T-helper 1 cell treated with Interleukin-12 subunit alpha and Interleukin-12 subunit beta and Interleukin-4 antibody, amounts not matched to agents 30 μg/mL and 1 μg/mL, for 36 hours (primary cell): ENCODE measurements at regions not wholly inside any gene's neighbourhood (a gene's known extent, or its start where the extent isn't known, plus 50 kb on each side); places are given as distances from the start of the nearest gene placed in this dataset.

ENCODE experiments used
- H3K27ac Mint-ChIP-seq: one replicate; pipeline ENCODE4 v1.8.0; 2021; ENCODE audit warnings: mild to moderate bottlenecking, mixed read lengths
- H3K27me3 Mint-ChIP-seq: one replicate; pipeline ENCODE4 v1.8.0; 2021; ENCODE audit warnings: low read depth, mixed read lengths
- H3K36me3 Mint-ChIP-seq: one replicate; pipeline ENCODE4 v1.8.0; 2021; ENCODE audit warnings: low read depth, mixed read lengths
- H3K4me1 Mint-ChIP-seq: one replicate; pipeline ENCODE4 v1.8.0; 2021; ENCODE audit warnings: low read depth, mixed read lengths
- H3K4me3 Mint-ChIP-seq: one replicate; pipeline ENCODE4 v1.8.0; 2021; ENCODE audit warnings: mild to moderate bottlenecking, moderate library complexity, mixed read lengths
- H3K9me3 Mint-ChIP-seq: one replicate; pipeline ENCODE4 v1.8.0; 2021; ENCODE audit warnings: mixed read lengths

DNA sequence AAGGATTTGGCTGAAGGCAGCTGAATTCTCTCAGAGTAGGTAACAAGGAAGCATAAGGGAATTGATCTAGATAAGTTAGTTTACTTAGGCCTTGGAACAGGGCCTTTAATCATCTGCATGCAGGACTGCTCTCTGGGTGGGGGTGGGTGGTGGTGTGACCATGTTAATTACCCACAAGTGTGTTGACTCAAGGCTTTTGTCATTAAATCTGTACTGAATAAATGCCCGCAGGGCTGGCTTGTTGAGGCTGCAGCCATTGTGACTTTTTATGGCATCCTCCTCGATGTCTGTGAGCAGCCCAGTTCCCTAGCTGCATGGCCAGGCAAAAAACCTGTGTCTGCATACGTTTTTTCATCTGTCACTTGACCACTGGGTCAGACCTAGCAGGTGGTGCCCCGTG, 63.5 kb upstream of the ASCC3 start:
- Mint-ChIP-seq H3K4me1 (no peaks in the 10 kb centered on the region), H3K9me3 (peaks cover 3% of the 10 kb centered on the region), H3K36me3 (no peaks in the 10 kb centered on the region), H3K27me3 (no peaks in the 10 kb centered on the region), H3K27ac (no peak overlapping the region), H3K4me3 (no peak overlapping the region)

DNA sequence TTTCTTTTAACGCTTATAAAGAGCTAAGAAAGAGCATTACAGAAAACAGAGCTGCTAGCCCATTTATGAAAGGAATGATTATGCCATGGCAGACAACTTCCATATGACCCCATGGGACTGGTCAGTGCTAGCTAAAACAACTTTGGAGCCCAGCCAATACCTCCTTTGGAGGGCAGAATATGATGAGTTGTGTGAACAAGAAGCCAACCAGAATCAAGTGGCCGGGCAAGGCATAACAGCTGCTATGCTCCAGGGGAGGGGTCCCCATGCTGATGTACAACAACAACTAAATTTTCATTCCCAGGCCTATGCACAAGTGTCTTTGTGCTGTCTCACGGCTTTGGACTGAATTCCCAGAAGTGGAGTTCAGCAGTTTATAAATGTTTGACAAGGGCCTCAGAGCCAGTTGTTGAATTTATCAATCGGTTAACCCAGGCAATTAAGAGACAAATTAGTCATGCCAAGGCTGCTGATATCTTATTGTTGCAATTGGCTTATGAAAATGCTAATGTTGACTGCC, 65.0 kb upstream of the ASCC3 start:
- H3K27ac Mint-ChIP-seq = no peak overlapping the region
- no peaks in the 10 kb centered on the region for H3K4me1 Mint-ChIP-seq
- no peaks in the 10 kb centered on the region for H3K27me3 Mint-ChIP-seq
- H3K9me3 Mint-ChIP-seq = peaks cover 3% of the 10 kb centered on the region
- no peak overlapping the region for H3K4me3 Mint-ChIP-seq
- H3K36me3 Mint-ChIP-seq = no peaks in the 10 kb centered on the region

DNA sequence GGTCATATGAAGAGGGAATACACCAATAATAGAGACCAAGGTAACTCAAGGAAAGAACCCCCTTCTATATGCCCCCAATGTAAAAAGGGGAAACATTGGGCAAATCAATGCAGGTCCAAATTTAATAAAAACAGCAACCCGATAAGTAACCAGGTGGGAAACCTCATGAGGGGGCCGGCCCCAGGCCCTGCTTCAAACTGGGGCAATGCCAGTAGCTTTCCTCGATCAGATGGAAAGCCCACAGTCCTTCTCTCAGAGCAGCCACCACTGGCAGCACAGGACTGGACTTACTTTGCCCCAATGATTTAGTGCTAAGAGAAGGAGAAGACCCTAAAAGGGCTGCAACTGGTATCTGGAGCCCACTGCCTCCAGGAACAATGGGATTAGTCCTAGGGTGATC, 65.6 kb upstream of the ASCC3 start:
- Mint-ChIP-seq H3K27me3 (no peaks in the 10 kb centered on the region), H3K4me1 (no peaks in the 10 kb centered on the region), H3K9me3 (peaks cover 3% of the 10 kb centered on the region), H3K36me3 (no peaks in the 10 kb centered on the region), H3K27ac (no peak overlapping the region), H3K4me3 (no peak overlapping the region)

- H3K4me3 Mint-ChIP-seq = no peak overlapping the region
- no peaks in the 10 kb centered on the region for H3K36me3 Mint-ChIP-seq
- H3K27ac Mint-ChIP-seq = no peak overlapping the region
- H3K9me3 Mint-ChIP-seq = peaks cover 3% of the 10 kb centered on the region
- no peaks in the 10 kb centered on the region for H3K4me1 Mint-ChIP-seq
- H3K27me3 Mint-ChIP-seq = no peaks in the 10 kb centered on the region
These were observed 67.4 kb upstream of the ASCC3 start for GRCh38 chr6:100948381-100949133.

- H3K9me3 Mint-ChIP-seq = peaks cover 3% of the 10 kb centered on the region
- H3K4me3 Mint-ChIP-seq = no peak overlapping the region
- no peak overlapping the region for H3K27ac Mint-ChIP-seq
- H3K27me3 Mint-ChIP-seq = no peaks in the 10 kb centered on the region
- no peaks in the 10 kb centered on the region for H3K4me1 Mint-ChIP-seq
- H3K36me3 Mint-ChIP-seq = no peaks in the 10 kb centered on the region
These were observed 70.9 kb upstream of the ASCC3 start for GRCh38 chr6:100952006-100952405.

DNA sequence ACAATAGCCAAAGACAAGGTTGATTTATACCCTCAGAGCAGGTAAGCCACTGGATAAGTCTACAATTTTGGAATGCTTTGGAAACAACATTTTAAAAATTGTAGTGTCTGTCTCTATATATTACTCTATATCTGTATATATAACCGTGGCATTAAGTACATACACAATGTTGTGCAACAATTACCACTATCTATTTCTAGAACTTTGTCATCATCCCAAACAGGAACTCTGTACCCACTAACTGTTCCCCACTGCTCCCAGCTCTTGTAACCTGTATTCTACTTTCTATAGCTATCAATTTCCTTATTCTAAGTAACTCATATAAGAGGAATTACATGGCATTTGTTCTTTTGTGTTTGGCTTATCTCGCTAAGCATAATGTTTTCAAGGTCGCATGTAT, 78.2 kb upstream of the ASCC3 start:
- Mint-ChIP-seq H3K27me3 (no peaks in the 10 kb centered on the region), H3K4me3 (no peak overlapping the region), H3K4me1 (no peaks in the 10 kb centered on the region), H3K9me3 (no peaks in the 10 kb centered on the region), H3K36me3 (no peaks in the 10 kb centered on the region), H3K27ac (no peak overlapping the region)

- no peak overlapping the region for H3K27ac Mint-ChIP-seq
- H3K36me3 Mint-ChIP-seq = no peaks in the 10 kb centered on the region
- H3K4me3 Mint-ChIP-seq = no peak overlapping the region
- no peaks in the 10 kb centered on the region for H3K9me3 Mint-ChIP-seq
- no peaks in the 10 kb centered on the region for H3K4me1 Mint-ChIP-seq
- H3K27me3 Mint-ChIP-seq = no peaks in the 10 kb centered on the region
These were observed 81.3 kb upstream of the ASCC3 start for GRCh38 chr6:100962466-100962865.

- Mint-ChIP-seq H3K9me3 (peaks cover 9% of the 10 kb centered on the region), H3K27me3 (no peaks in the 10 kb centered on the region), H3K4me3 (no peak overlapping the region), H3K27ac (no peak overlapping the region), H3K4me1 (no peaks in the 10 kb centered on the region), H3K36me3 (no peaks in the 10 kb centered on the region)
These were observed 83.9 kb upstream of the ASCC3 start for GRCh38 chr6:100965067-100965466.

- no peak overlapping the region for H3K4me3 Mint-ChIP-seq
- peaks cover 11% of the 10 kb centered on the region for H3K9me3 Mint-ChIP-seq
- no peaks in the 10 kb centered on the region for H3K4me1 Mint-ChIP-seq
- H3K27me3 Mint-ChIP-seq = no peaks in the 10 kb centered on the region
- no peak overlapping the region for H3K27ac Mint-ChIP-seq
- H3K36me3 Mint-ChIP-seq = no peaks in the 10 kb centered on the region
These were observed 87.8 kb upstream of the ASCC3 start for GRCh38 chr6:100968949-100969348.

DNA sequence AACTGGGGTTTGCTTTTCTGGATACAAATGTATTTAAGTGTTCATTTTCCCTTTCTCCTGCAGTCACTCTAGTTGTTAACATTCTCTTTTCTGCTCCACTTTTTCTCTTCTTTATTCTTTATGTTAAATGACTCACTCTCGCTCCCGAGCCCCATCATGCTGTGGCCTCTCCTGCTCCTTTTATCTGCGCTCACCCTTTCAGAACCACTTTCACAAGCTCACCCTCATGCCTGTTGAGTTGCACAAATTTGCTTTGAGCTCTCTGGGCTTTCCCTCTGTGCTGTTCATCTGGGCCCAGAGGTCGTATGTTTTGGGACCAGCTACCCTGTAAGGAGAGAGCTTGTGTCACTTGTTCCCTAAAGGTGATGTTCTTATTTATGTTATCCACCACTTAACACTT, 98.1 kb upstream of the ASCC3 start:
- H3K9me3 Mint-ChIP-seq = no peaks in the 10 kb centered on the region

DNA sequence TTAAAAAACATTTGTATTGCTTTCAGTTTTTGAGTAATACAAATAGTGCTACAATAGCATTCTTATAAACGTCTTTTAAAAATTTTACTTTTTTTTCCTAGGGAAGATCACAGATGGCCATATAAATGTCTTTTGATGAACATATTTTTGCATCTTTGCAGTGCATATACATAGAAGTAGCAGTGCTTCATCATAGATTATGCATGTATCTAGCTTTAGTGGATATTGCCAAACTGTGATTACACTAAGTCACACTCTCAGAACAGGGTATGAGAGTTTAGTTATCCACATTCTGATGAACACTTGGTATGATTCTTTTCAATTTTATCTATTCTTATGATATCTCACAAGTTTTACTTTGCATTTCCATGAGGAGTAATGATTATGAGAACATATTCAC, 99.8 kb upstream of the ASCC3 start:
- no peaks in the 10 kb centered on the region for H3K4me1 Mint-ChIP-seq
- no peaks in the 10 kb centered on the region for H3K27me3 Mint-ChIP-seq
- H3K36me3 Mint-ChIP-seq = no peaks in the 10 kb centered on the region
- H3K4me3 Mint-ChIP-seq = no peak overlapping the region
- H3K9me3 Mint-ChIP-seq = no peaks in the 10 kb centered on the region
- H3K27ac Mint-ChIP-seq = no peak overlapping the region

More for the DNA sequence above, 98.1 kb upstream of the ASCC3 start:
- Mint-ChIP-seq H3K27me3 (no peaks in the 10 kb centered on the region), H3K4me3 (no peak overlapping the region), H3K27ac (no peak overlapping the region), H3K36me3 (no peaks in the 10 kb centered on the region), H3K4me1 (no peaks in the 10 kb centered on the region)

- no peaks in the 10 kb centered on the region for H3K9me3 Mint-ChIP-seq
- H3K27me3 Mint-ChIP-seq = no peaks in the 10 kb centered on the region
- no peak overlapping the region for H3K4me3 Mint-ChIP-seq
- H3K36me3 Mint-ChIP-seq = no peaks in the 10 kb centered on the region
- no peaks in the 10 kb centered on the region for H3K4me1 Mint-ChIP-seq
- no peak overlapping the region for H3K27ac Mint-ChIP-seq
These were observed 105.8 kb upstream of the ASCC3 start for GRCh38 chr6:100986921-100987320.

DNA sequence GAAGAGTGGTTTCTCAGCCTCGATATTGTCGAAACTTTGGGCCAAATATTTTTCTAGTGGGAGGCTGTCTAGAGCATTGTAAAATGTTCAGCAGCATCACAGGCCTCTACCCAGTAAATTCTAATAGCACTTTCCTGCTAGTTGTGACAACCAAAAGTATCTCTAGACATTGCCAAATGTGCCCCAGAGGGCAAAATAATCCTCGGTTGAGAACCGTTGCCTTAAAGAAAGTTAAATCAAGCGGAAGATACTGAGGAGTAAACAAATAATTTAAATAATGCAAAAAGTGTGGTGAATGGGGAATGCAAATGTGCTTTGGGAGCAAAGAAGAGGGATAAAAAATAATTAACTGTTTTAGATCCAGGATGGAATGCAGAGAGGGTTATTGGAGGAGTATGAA, 106.4 kb upstream of the ASCC3 start:
- Mint-ChIP-seq H3K27me3 (no peaks in the 10 kb centered on the region), H3K9me3 (no peaks in the 10 kb centered on the region), H3K27ac (no peak overlapping the region), H3K36me3 (no peaks in the 10 kb centered on the region), H3K4me1 (no peaks in the 10 kb centered on the region), H3K4me3 (no peak overlapping the region)

- Mint-ChIP-seq H3K4me3 (no peak overlapping the region), H3K9me3 (no peaks in the 10 kb centered on the region), H3K27me3 (no peaks in the 10 kb centered on the region), H3K4me1 (no peaks in the 10 kb centered on the region), H3K36me3 (no peaks in the 10 kb centered on the region), H3K27ac (no peak overlapping the region)
These were observed 107.4 kb upstream of the ASCC3 start for GRCh38 chr6:100988391-100988984.

DNA sequence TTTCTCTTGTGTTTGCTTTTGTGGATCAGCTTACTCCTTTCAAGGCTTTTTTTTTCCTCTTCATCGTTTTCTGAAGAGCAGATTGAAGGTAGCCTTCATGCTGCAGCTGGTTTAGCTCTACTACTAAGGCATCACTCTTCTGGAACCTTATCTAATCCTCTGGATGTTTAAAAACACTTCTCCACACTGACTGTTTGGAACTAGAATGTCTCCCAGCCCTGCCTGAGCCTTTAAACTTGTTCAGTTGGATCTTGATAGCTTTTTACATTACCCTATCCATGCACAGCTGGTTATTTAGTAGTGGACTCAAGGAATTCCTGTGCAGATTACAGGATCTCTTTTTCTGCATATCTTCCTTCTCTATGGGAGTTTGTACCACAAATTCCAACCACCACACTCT, 108.9 kb upstream of the ASCC3 start:
- H3K9me3 Mint-ChIP-seq = no peaks in the 10 kb centered on the region
- no peaks in the 10 kb centered on the region for H3K27me3 Mint-ChIP-seq
- H3K36me3 Mint-ChIP-seq = no peaks in the 10 kb centered on the region
- H3K4me1 Mint-ChIP-seq = no peaks in the 10 kb centered on the region
- no peak overlapping the region for H3K27ac Mint-ChIP-seq
- no peak overlapping the region for H3K4me3 Mint-ChIP-seq
